ENCODE measurements at regions not wholly inside any gene's neighbourhood (a gene's known extent, or its start where the extent isn't known, plus 50 kb on each side); places are given as distances from the start of the nearest gene placed in this dataset.

DNA sequence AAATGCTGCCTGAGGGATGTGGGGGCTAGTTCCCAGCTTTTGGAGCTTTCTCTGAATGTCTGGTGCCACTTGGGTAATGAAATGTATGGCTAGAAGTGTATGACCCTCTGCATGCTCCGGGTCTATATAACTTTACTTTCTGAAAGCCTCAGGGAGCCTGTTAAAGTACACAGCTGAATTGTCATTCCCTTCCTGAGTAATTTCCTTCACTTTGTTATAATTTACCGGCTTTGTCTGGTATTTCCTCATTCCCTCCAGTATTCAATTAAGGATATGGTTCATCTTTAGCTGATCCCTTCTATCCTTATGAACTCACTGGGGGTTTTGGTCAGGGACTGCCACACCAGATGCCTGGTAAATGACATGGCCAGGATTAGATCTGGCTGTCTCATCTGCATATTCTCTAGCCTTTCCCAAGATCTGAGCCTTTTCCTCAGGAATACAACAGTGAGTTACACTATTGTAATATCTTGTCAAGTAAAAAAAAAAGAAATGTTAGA lies 620.3 kb downstream of the ZPLD1 start:
- DNase-seq (ENCODE audit: low read depth), result no peak

GRCh38 chr3:103056542-103056941 lies 621.7 kb downstream of the ZPLD1 start:
- DNase-seq (ENCODE audit: low read depth), result no peak

GRCh38 chr3:103057003-103057402 lies 622.2 kb downstream of the ZPLD1 start:
- no peak for DNase-seq (ENCODE audit: low read depth)

DNA sequence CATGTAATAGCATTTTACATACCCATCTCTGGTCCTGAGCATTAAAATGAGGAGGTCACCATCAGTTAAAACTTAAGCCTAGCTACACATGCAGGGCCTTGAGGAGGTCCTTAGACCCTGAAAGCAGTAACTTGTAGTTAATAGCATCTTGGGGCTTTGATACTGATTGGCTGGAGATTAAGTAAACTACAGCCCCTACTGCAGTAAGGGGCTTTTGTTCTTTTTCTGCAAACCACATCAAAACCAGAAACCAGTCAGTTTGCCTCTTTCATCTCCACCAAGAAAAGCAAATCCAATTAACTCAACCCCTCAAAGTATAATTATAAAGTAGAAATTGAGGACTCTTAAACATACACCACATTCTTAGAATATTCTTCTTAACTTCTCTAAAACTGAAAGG lies 622.7 kb downstream of the ZPLD1 start:
- DNase-seq (ENCODE audit: low read depth), result no peak

DNA sequence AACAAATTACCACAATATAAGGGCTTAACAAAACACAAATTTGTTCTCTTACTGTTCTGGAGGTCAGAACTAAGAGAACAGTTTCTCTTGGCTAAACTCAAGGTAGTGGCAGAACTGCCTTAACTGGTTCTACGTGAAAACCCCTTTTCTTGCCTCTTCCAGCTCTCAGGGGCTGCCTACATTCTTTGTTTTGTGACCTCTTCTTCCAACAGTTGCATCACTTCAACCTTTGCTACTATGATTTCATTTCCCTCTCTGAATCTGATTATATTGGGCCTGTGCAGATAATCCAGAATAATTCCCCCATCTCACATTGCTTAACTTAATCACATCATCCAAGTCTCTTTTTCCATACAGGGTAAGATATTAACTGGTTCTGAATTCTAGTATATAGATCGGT lies 624.6 kb downstream of the ZPLD1 start:
- DNase-seq (ENCODE audit: low read depth), result no peak

GRCh38 chr3:103060242-103060641 lies 625.4 kb downstream of the ZPLD1 start:
- no peak for DNase-seq (ENCODE audit: low read depth)

- no peak for DNase-seq (ENCODE audit: low read depth)
These were observed 633.1 kb downstream of the ZPLD1 start for GRCh38 chr3:103067963-103068362.

DNA sequence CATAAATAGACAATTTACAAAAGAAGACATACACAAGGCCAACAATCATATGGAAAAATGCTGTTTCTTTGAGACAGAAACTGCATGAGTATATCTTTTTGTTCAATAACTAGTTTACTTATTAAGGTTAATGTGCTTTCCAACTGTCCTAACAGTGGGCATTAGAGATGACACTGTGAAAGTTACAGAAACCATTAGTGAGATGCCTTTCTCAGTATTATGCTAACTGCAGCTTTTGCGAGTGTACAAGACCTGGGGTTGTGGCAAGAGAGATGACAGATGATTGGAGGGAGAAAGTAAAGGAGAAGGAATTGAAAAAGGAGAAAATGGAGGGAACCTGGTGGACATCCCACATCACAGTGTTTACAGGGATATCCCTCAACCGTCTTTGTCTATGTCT lies 640.5 kb downstream of the ZPLD1 start:
- DNase-seq (ENCODE audit: low read depth), result no peak

- DNase-seq (ENCODE audit: low read depth), result no peak
These were observed 643.1 kb downstream of the ZPLD1 start for GRCh38 chr3:103077910-103078309.

- no peak for DNase-seq (ENCODE audit: low read depth)
These were observed 647.7 kb downstream of the ZPLD1 start for GRCh38 chr3:103082501-103082900.

GRCh38 chr3:103083848-103084631 lies 649.2 kb downstream of the ZPLD1 start:
- DNase-seq (ENCODE audit: low read depth), result no peak

- no peak for DNase-seq (ENCODE audit: low read depth)
These were observed 650.6 kb downstream of the ZPLD1 start for GRCh38 chr3:103085465-103085864.

DNA sequence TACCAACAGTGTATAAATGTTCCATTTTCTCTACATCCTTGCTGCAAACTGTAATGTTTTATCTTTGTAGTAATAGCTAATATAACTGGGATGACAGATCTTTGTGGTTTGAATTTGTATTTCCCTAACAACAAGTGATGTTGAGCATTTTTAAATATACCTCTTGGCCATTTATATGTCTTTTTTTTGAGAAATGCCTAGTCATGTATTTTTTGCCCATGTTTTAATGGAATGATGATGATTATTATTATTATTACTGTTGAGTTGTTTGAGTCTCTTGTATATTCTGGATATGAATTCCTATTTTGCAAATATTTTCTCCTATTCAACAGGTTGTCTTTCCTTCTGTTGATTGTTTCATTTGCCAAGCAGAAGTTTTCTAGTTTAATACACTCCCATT lies 654.9 kb downstream of the ZPLD1 start:
- DNase-seq (ENCODE audit: low read depth), result no peak

GRCh38 chr3:103105206-103105605 lies 670.4 kb downstream of the ZPLD1 start:
- no peak for DNase-seq (ENCODE audit: low read depth)

DNA sequence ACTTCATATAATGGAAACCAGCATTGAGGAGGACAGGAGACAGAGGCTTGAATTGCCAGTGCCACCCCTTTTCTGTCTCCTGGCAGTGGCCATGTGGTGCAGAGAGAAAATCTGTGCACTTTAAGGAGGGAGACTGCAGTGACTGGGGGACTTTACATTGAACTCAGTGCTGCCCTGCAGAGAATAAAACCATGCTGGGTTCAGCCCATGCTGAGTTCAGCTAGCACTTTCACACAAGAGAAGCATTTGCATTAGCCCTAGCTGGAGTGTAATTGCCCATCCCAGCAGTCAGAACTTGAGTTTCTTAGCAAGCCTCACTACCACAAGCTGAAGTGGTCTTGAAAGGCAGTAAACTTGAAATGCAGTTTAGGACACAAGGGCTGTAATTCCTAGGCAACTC lies 677.5 kb downstream of the ZPLD1 start:
- DNase-seq (ENCODE audit: low read depth), result no peak

- DNase-seq (ENCODE audit: low read depth), result no peak
These were observed 691.3 kb downstream of the ZPLD1 start for GRCh38 chr3:103126115-103126514.

DNA sequence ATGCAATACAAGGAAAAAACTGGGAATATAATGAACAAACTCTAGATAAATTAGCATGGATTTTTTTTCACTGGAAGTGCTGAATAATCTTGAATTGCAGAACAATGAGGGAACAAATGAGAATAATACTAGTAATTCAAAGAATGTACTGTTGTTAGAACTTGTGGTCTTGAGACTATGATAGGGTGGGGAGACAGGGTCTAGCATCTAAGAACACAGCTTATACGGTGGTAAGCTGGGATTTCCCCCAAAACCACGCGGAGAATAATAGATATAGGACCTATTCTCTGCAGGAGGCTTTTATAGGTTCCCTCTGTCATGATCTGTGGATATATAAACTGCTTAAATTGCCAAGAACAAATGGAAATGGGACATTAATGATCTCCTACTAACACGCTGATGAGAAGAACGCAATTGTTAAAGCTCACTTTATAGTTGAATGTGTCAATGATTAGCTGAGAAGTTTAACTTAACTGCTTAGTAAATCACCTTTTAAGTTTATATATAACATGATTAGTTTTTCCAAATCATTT lies 692.3 kb downstream of the ZPLD1 start:
- no peak for DNase-seq (ENCODE audit: low read depth)

DNA sequence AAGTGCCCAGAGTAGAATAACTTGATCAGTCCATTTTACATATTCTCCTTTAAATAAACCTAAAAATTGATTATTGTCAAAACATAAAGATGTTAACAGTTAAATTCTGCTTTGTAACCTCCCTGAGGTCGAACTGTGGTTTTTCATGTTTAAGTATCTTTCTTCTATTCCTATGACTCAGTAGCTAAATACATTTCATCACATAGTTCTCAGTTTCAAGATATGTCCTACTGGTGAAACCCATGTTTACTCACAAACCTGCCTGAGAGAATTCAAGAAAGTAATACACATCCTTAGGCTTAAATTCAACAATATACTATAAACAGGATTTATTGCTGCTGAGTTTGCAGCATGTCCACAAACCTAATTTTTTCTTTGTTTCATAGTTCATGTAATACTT lies 692.9 kb downstream of the ZPLD1 start:
- no peak for DNase-seq (ENCODE audit: low read depth)

GRCh38 chr3:103134023-103134724 lies 699.4 kb downstream of the ZPLD1 start:
- DNase-seq (ENCODE audit: low read depth), result no peak

DNA sequence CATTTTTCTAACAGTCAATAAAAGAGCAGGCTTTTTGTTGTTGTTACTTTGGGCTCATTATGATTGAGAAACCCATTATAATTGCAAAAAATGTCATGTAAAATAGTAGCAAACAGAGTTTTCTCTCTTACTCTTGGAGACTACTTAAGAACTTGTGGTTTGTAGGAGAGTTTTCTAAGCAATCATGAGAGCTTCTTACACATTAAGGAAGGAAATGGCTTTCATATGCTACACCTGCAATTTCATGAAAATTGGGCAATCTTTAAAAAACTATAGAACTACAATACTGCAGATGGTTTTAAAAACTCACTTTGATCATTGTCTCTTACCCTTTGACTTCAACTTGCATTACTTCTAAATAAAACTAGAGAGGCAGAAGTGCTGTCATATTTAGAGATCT lies 701.8 kb downstream of the ZPLD1 start:
- DNase-seq (ENCODE audit: low read depth), result no peak

GRCh38 chr3:103137830-103138229 lies 703.0 kb downstream of the ZPLD1 start:
- no peak for DNase-seq (ENCODE audit: low read depth)

GRCh38 chr3:103158183-103158582 lies 723.4 kb downstream of the ZPLD1 start:
- no peak for DNase-seq (ENCODE audit: low read depth)

- DNase-seq (ENCODE audit: low read depth), result no peak
These were observed 732.1 kb downstream of the ZPLD1 start for GRCh38 chr3:103166890-103167289.
